GM23248 (cell line): ENCODE measurements at regions not wholly inside any gene's neighbourhood (a gene's known extent, or its start where the extent isn't known, plus 50 kb on each side); places are given as distances from the start of the nearest gene placed in this dataset.

Experiments used
- EZH2 ChIP-seq: fragments of 200-600 bp; sonication (generic); IDR thresholded peaks from 2 replicates; pipeline ENCODE4 v1.6.1; 2018; ENCODE audit warnings: antibody characterized with exemption, mild to moderate bottlenecking; ENCODE audit not compliant: insufficient read depth, poor library complexity, severe bottlenecking
- EZH2phosphoT487 ChIP-seq: fragments of 200-600 bp; sonication (generic); IDR thresholded peaks from 2 replicates; pipeline ENCODE4 v1.6.1; 2018; ENCODE audit warnings: antibody characterized with exemption, moderate library complexity, mild to moderate bottlenecking, low read depth; ENCODE audit not compliant: insufficient read depth

- TF ChIP-seq EZH2: no peak
- no peak for TF ChIP-seq EZH2phosphoT487
Observed at GRCh38 chr3:5302661-5303060, 115.2 kb downstream of the EDEM1 start.
